H9 (cell line): ENCODE measurements at regions not wholly inside any gene's neighbourhood (a gene's known extent, or its start where the extent isn't known, plus 50 kb on each side); places are given as distances from the start of the nearest gene placed in this dataset.

Experiments used
- DNase-seq: peaks from one replicate; pipeline ENCODE4 v3.0.0-alpha.2; 2017
- H2AFZ ChIP-seq: one replicate; pipeline ENCODE4 v1.6.1; 2013; ENCODE audit warnings: mild to moderate bottlenecking, low read length, control low read depth, moderate library complexity
- H2AK5ac ChIP-seq: 2 replicates; pipeline ENCODE4 v1.6.1; 2013; ENCODE audit warnings: low read length, control low read depth, mixed read lengths; ENCODE audit not compliant: insufficient read length
- H2BK120ac ChIP-seq: one replicate; pipeline ENCODE4 v1.6.1; 2013; ENCODE audit warnings: low read depth, mild to moderate bottlenecking, low read length, control low read depth, inconsistent platforms; ENCODE audit not compliant: poor library complexity, severe bottlenecking
- H2BK12ac ChIP-seq: 2 replicates; pipeline ENCODE4 v1.6.1; 2013; ENCODE audit warnings: low read length, control low read depth, mixed read lengths, low read depth; ENCODE audit not compliant: insufficient read length
- H2BK15ac ChIP-seq: 2 replicates; pipeline ENCODE4 v1.6.1; 2013; ENCODE audit warnings: low read depth, low read length, control low read depth
- H2BK20ac ChIP-seq: one replicate; pipeline ENCODE4 v1.6.1; 2013; ENCODE audit warnings: low read depth, mild to moderate bottlenecking, low read length, control low read depth, inconsistent platforms; ENCODE audit not compliant: poor library complexity, severe bottlenecking
- H2BK5ac ChIP-seq: 2 replicates; pipeline ENCODE4 v1.6.1; 2013; ENCODE audit warnings: low read length, control low read depth, mixed read lengths; ENCODE audit not compliant: insufficient read length
- H3K14ac ChIP-seq: 2 replicates; pipeline ENCODE4 v1.6.1; 2013; ENCODE audit warnings: low read length, control low read depth; ENCODE audit not compliant: insufficient read depth
- H3K18ac ChIP-seq: 2 replicates; pipeline ENCODE4 v1.6.1; 2013; ENCODE audit warnings: low read depth, mild to moderate bottlenecking, mixed read lengths, low read length, control low read depth; ENCODE audit not compliant: insufficient read length
- H3K23ac ChIP-seq: 2 replicates; pipeline ENCODE4 v1.6.1; 2013; ENCODE audit warnings: low read length, control low read depth, mixed read lengths, low read depth; ENCODE audit not compliant: insufficient read length
- H3K23me2 ChIP-seq: 2 replicates; pipeline ENCODE4 v1.6.1; 2013; ENCODE audit warnings: low read depth, mild to moderate bottlenecking, mixed read lengths, low read length, control low read depth; ENCODE audit not compliant: insufficient read length, poor library complexity, severe bottlenecking
- H3K27ac ChIP-seq: 2 replicates; pipeline ENCODE4 v1.5.1; 2013; ENCODE audit warnings: low read length, control low read depth, mixed read lengths, low read depth; ENCODE audit not compliant: insufficient read length
- H3K27me3 ChIP-seq: 2 replicates; pipeline ENCODE4 v1.6.1; 2013; ENCODE audit warnings: low read length, control low read depth, inconsistent platforms; ENCODE audit not compliant: insufficient read depth
- H3K4ac ChIP-seq: 2 replicates; pipeline ENCODE4 v1.6.1; 2013; ENCODE audit warnings: low read depth, mild to moderate bottlenecking, control low read depth, inconsistent platforms, low read length, moderate library complexity
- H3K4me1 ChIP-seq: 2 replicates; pipeline ENCODE4 v1.6.1; 2013; ENCODE audit warnings: low read length, control low read depth, inconsistent platforms; ENCODE audit not compliant: insufficient read depth
- H3K4me2 ChIP-seq: 2 replicates; pipeline ENCODE4 v1.6.1; 2013; ENCODE audit warnings: low read length, control low read depth, mixed read lengths; ENCODE audit not compliant: insufficient read length, insufficient read depth
- H3K56ac ChIP-seq: 2 replicates; pipeline ENCODE4 v1.6.1; 2013; ENCODE audit warnings: low read depth, mild to moderate bottlenecking, mixed read lengths, low read length, control low read depth; ENCODE audit not compliant: insufficient read length
- H3K79me1 ChIP-seq: 2 replicates; pipeline ENCODE4 v1.6.1; 2013; ENCODE audit warnings: low read depth, mild to moderate bottlenecking, moderate library complexity, low read length, control low read depth, inconsistent platforms; ENCODE audit not compliant: insufficient read depth, poor library complexity, severe bottlenecking
- H3K79me2 ChIP-seq: 2 replicates; pipeline ENCODE4 v1.6.1; 2013; ENCODE audit warnings: low read length, control low read depth, inconsistent platforms; ENCODE audit not compliant: insufficient read depth
- H3K9ac ChIP-seq: 2 replicates; pipeline ENCODE4 v1.6.1; 2013; ENCODE audit warnings: low read length, control low read depth, mixed read lengths; ENCODE audit not compliant: insufficient read length; ENCODE audit errors: extremely low read depth
- H3K9me3 ChIP-seq: one replicate; pipeline ENCODE4 v1.6.1; 2013; ENCODE audit warnings: low read depth, low read length, inconsistent platforms; ENCODE audit not compliant: control insufficient read depth
- H3T11ph ChIP-seq: one replicate; pipeline ENCODE4 v1.6.1; 2013; ENCODE audit warnings: mild to moderate bottlenecking, low read length, control low read depth, inconsistent platforms
- H4K20me1 ChIP-seq: one replicate; pipeline ENCODE4 v1.6.1; 2013; ENCODE audit not compliant: control insufficient read depth, insufficient read length, insufficient read depth
- H4K5ac ChIP-seq: 2 replicates; pipeline ENCODE4 v1.6.1; 2013; ENCODE audit warnings: low read depth, mild to moderate bottlenecking, mixed read lengths, low read length, control low read depth; ENCODE audit not compliant: insufficient read length
- H4K8ac ChIP-seq: replicated peaks from 2 replicates; pipeline ENCODE4 v1.6.1; 2013; ENCODE audit warnings: low read length, control low read depth, mixed read lengths, low read depth; ENCODE audit not compliant: insufficient read length
- H4K91ac ChIP-seq: 2 replicates; pipeline ENCODE4 v1.6.1; 2013; ENCODE audit warnings: low read depth, mild to moderate bottlenecking, moderate library complexity, mixed read lengths, low read length, control low read depth; ENCODE audit not compliant: insufficient read length
- H3K27ac Mint-ChIP-seq, 3 experiments: 2 replicates in 2 of 3; 3 replicates in 1 of 3; pipeline ENCODE4 v1.8.0; 2020 to 2021; ENCODE audit warnings: mixed read lengths in 3 of 3, mild to moderate bottlenecking in 1 of 3, moderate library complexity in 1 of 3
- H3K27me3 Mint-ChIP-seq: 2 replicates; pipeline ENCODE4 v1.8.0; 2021; ENCODE audit warnings: low read depth, mild to moderate bottlenecking, moderate library complexity, mixed read lengths
- H3K36me3 Mint-ChIP-seq, 3 experiments: 2 replicates in 2 of 3; 3 replicates in 1 of 3; pipeline ENCODE4 v1.8.0; 2020 to 2021; ENCODE audit warnings: low read depth in 3 of 3, mixed read lengths in 3 of 3; ENCODE audit not compliant: insufficient read depth in 1 of 3
- H3K4me1 Mint-ChIP-seq, 2 experiments: 2 replicates each; pipeline ENCODE4 v1.8.0; 2020; ENCODE audit warnings: mixed read lengths in 2 of 2
- H3K4me3 Mint-ChIP-seq, 2 experiments: 2 replicates in 1 of 2; 3 replicates in 1 of 2; pipeline ENCODE4 v1.8.0; 2020 to 2021; ENCODE audit warnings: mild to moderate bottlenecking in 2 of 2, mixed read lengths in 2 of 2, moderate library complexity in 1 of 2
- H3K9me3 Mint-ChIP-seq, 2 experiments: 2 replicates in 1 of 2; 3 replicates in 1 of 2; pipeline ENCODE4 v1.8.0; 2020; ENCODE audit warnings: mild to moderate bottlenecking in 2 of 2, mixed read lengths in 2 of 2, moderate library complexity in 1 of 2
- TF ChIP-seq, protein P1 (sequence below): fragments of 200-600 bp; sonication (generic); conservative IDR thresholded peaks from 3 replicates; pipeline ENCODE4 v1.8.0; 2021; ENCODE audit warnings: antibody characterized with exemption, mild to moderate bottlenecking

DNA sequence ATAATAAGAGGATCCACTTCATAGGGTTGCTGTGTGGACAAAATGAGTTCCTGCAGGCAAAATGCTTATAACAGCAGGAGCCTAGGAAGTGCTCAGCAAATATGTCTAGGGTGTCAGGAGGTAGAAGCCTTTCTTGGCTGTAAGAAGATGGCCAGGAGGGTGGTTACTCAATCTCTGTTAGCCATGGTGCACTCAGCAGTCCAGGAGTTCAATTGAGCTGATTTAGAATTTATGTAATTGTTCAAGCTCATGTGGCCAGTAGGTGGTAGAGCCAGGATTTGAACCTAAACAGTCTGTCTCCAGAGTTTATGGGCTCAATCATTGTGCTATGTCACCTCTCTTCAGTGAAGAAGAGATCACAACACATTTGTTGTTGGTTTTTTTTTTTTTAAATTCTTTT, 381.2 kb downstream of the KIF4B start:
- Histone ChIP-seq H4K20me1 (no peaks in the 10 kb centered on the region), H4K91ac (no peak overlapping the region), H3K23me2 (no peaks in the 10 kb centered on the region), H3K4me2 (no peak overlapping the region), H2BK120ac (no peak overlapping the region), H3K9me3 (no peaks in the 10 kb centered on the region), H3K27me3 (no peaks in the 10 kb centered on the region), H4K8ac (no peak overlapping the region), H4K5ac (no peak overlapping the region), H3K27ac (no peak overlapping the region), H3K14ac (no peak overlapping the region), H3K79me1 (no peaks in the 10 kb centered on the region), H2BK15ac (no peak overlapping the region), H3K18ac (no peak overlapping the region), H2BK12ac (no peak overlapping the region), H3K4me1 (no peaks in the 10 kb centered on the region), H2AK5ac (no peak overlapping the region), H3K9ac (no peak overlapping the region), H3K79me2 (no peaks in the 10 kb centered on the region), H2BK20ac (no peak overlapping the region), H3K4ac (no peak overlapping the region), H3K23ac (no peak overlapping the region), H2AFZ (no peak overlapping the region), H3T11ph (no peak overlapping the region), H3K56ac (no peak overlapping the region), H2BK5ac (no peak overlapping the region)
- Mint-ChIP-seq H3K4me3 (no peak overlapping the region), H3K9me3 (no peaks in the 10 kb centered on the region), H3K27me3 (no peaks in the 10 kb centered on the region; the same call in 1 of the 2 replicates), H3K36me3 (no peaks in the 10 kb centered on the region), H3K27ac (no peak overlapping the region), H3K4me1 (peaks cover 6 to 7% of the 10 kb centered on the region in 2 experiments)
- TF ChIP-seq, protein P1, sequence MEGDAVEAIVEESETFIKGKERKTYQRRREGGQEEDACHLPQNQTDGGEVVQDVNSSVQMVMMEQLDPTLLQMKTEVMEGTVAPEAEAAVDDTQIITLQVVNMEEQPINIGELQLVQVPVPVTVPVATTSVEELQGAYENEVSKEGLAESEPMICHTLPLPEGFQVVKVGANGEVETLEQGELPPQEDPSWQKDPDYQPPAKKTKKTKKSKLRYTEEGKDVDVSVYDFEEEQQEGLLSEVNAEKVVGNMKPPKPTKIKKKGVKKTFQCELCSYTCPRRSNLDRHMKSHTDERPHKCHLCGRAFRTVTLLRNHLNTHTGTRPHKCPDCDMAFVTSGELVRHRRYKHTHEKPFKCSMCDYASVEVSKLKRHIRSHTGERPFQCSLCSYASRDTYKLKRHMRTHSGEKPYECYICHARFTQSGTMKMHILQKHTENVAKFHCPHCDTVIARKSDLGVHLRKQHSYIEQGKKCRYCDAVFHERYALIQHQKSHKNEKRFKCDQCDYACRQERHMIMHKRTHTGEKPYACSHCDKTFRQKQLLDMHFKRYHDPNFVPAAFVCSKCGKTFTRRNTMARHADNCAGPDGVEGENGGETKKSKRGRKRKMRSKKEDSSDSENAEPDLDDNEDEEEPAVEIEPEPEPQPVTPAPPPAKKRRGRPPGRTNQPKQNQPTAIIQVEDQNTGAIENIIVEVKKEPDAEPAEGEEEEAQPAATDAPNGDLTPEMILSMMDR = no peak
- no peak for DNase-seq
